GM19238 (cell line): ENCODE measurements at regions not wholly inside any gene's neighbourhood (a gene's known extent, or its start where the extent isn't known, plus 50 kb on each side); places are given as distances from the start of the nearest gene placed in this dataset.
"Not testable (repeated sequence)": the region's sequence is repeated elsewhere in the genome, so short reads cannot be mapped to it uniquely, and the experiment has no call there.

ENCODE experiments used
- DNase-seq: peaks from one replicate; pipeline ENCODE4 v3.0.0; 2011; ENCODE audit warnings: low spot score; ENCODE audit not compliant: insufficient read length

GRCh38 chr4:160406263-160406825, 1303.5 kb downstream of the RAPGEF2 start:
- no peak for DNase-seq

GRCh38 chr4:160414496-160414895, 1311.6 kb downstream of the RAPGEF2 start:
- DNase-seq: no peak

GRCh38 chr4:160423879-160424451, 1321.1 kb downstream of the RAPGEF2 start:
- DNase-seq: no peak

GRCh38 chr4:160426233-160426632, 1323.4 kb downstream of the RAPGEF2 start:
- no peak for DNase-seq

- no peak for DNase-seq
These were observed 1348.0 kb downstream of the RAPGEF2 start for GRCh38 chr4:160450876-160451275.

- not testable (repeated sequence) for DNase-seq
These were observed 1379.1 kb downstream of the RAPGEF2 start for GRCh38 chr4:160481696-160482690.

- DNase-seq: no peak
These were observed 1382.3 kb downstream of the RAPGEF2 start for GRCh38 chr4:160485071-160485687.

GRCh38 chr4:160492181-160492580, 1389.3 kb downstream of the RAPGEF2 start:
- DNase-seq: no peak

- no peak for DNase-seq
These were observed 1390.3 kb downstream of the RAPGEF2 start for GRCh38 chr4:160493206-160493605.

- no peak for DNase-seq
These were observed 1392.5 kb downstream of the RAPGEF2 start for GRCh38 chr4:160495356-160495755.

- DNase-seq: no peak
These were observed 1395.3 kb downstream of the RAPGEF2 start for GRCh38 chr4:160498211-160498610.

- DNase-seq: no peak
These were observed 1402.8 kb downstream of the RAPGEF2 start for GRCh38 chr4:160505724-160506123.

- DNase-seq: no peak
These were observed 1408.0 kb downstream of the RAPGEF2 start for GRCh38 chr4:160510928-160511327.

- no peak for DNase-seq
These were observed 1411.2 kb downstream of the RAPGEF2 start for GRCh38 chr4:160514126-160514525.

- DNase-seq: no peak
These were observed 1420.4 kb downstream of the RAPGEF2 start for GRCh38 chr4:160523231-160523630.

- DNase-seq: no peak
These were observed 1434.8 kb downstream of the RAPGEF2 start for GRCh38 chr4:160537681-160538080.

- DNase-seq: no peak
These were observed 1443.3 kb downstream of the RAPGEF2 start for GRCh38 chr4:160546201-160546600.

- not testable (repeated sequence) for DNase-seq
These were observed 1447.2 kb downstream of the RAPGEF2 start for GRCh38 chr4:160549951-160550519.

GRCh38 chr4:160562661-160563060, 1459.8 kb downstream of the RAPGEF2 start:
- DNase-seq: no peak

GRCh38 chr4:160563552-160564282, 1460.8 kb downstream of the RAPGEF2 start:
- no peak for DNase-seq

GRCh38 chr4:160567634-160568033, 1464.8 kb downstream of the RAPGEF2 start:
- no peak for DNase-seq
